Fibroblast of skin of left biceps (primary cell): ENCODE measurements at regions not wholly inside any gene's neighbourhood (a gene's known extent, or its start where the extent isn't known, plus 50 kb on each side); places are given as distances from the start of the nearest gene placed in this dataset.

ENCODE experiments used
- DNase-seq, 2 experiments: peaks; one replicate each; pipeline ENCODE4 v3.0.0-alpha.2; 2013; ENCODE audit warnings: low read depth in 2 of 2

DNA sequence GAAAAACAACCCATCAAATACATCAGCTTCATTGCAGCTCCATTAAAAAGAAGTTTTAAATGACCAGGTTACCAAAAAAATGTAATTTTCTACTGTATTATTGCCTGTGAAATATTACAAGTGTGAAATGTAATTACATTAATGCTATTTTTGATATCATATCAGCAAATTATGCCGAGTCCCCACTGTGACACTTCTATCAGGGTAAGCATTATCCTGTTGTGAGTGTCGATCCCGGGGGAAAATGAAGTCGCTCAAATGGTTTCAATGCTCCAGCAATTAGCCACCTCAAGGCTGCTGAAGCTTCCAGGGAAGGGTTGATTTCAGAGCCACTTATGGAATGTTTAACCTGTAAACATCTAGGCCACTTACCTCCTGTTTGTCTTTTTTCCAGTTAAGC, 70.4 kb downstream of the RCN1 start:
- DNase-seq = no peak

DNA sequence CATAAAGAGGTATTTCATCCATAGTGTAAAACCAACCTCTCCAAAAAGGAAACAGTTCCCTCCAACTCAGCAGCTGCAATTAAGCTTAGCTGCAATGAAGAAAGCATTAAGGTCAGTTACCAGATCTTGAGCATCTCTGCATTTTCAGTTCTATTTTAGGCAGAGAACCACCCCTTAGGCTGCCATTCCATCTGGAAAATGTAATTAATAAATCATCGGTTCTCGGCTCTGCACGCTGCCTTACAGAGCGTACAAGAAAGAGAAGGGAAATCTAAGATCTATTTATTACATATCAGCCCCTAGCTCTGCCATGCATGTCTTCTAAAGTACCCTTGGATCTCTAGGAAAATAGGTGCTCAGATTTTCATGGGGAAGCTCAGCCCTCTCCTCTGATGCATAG, 71.5 kb downstream of the RCN1 start:
- no peak for DNase-seq

DNA sequence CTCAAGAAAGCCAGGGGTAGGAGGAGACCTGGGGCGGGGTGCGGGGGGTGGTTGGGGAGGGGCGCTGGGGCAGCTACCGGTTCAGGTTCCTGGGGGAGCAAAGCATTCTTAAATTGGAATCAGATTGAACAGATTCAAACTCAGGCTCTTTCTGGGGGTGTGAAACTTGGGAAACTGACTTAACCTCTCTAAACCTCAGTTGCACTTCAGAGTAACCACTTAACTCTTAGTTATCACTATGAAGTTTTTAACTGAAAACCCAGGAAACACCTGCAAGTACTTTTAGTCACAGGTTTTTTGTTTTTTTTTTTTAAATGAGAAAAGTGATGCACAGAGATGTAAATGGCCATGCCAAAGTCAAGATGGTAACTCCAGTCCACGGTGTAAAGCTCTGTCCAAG, 72.0 kb downstream of the RCN1 start:
- no peak for DNase-seq

DNA sequence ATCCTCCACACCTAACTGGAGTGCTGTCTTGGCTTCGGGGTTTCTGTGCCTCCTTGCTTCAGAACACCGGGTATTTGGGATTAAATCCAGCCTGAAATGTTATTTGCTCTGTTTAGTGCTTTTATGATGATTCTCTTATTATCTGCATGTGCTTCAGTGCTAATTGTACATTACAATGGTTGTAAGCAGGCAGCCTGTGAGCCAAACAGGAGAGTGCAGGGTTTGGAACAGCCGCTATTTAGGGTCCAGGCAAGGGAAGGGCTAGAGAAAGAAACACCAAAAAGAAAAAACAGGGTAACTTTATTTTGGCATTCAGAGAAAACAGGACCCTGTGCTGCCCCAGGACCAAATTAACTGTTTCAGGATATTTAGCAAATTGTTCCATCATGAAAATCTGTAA, 72.7 kb downstream of the RCN1 start:
- no peak for DNase-seq

DNA sequence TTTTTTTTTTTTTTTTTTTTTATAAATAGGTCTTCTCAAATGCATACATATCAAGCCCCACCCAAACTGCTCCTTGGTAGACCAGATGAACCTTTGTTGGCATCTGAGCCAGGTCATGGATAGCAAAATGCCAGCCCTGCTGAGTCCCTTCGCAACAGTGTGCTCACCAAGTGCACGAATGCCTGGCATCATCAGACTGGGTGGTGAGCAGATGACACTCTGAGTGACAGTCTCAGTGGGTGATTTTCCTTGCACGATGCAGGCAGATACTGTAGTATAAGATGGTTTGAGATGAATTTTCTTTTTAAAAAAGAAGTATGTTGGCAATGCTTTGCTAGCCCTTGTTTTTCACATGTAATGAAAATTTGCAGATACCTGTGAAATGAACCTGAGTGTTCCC, 74.0 kb downstream of the RCN1 start:
- DNase-seq = no peak

DNA sequence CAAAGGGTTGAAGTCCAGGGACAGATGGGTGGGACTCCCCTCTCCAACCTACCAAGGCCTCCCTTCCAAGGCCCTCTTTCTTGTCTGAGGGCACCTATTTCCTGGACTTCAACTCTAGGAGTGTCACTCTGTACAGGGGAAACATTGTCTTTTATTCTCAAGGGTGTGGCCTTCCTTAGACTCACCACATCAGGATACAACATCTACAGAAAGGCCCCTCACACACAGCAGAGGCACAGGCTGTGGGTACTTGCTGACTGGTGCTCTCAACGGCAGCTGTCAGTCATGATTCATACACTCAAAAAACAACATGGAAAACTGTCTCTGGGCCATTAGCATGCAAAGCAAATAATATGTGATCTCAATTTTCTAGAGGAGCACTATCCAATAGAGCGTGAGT, 78.0 kb downstream of the RCN1 start:
- DNase-seq = no peak

DNA sequence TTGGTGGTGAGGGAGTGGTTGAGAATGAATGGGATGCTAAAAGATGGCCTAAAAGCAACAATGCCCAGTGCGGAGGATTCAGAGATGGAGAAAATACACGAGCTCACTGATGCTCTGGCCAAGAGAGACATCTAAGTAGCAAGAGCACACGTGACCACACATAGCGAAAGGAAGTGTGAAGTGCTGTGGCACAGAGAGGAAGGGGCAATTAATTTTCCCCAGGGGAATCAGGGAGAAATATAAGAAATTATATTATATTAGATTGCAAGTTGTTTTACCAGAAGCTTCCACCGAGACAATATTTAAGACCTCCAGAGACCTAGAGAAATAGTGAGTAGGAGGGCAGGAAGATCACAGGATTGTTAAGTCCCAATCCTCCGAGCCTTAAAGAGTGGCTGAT, 80.6 kb downstream of the RCN1 start:
- no peak for DNase-seq

DNA sequence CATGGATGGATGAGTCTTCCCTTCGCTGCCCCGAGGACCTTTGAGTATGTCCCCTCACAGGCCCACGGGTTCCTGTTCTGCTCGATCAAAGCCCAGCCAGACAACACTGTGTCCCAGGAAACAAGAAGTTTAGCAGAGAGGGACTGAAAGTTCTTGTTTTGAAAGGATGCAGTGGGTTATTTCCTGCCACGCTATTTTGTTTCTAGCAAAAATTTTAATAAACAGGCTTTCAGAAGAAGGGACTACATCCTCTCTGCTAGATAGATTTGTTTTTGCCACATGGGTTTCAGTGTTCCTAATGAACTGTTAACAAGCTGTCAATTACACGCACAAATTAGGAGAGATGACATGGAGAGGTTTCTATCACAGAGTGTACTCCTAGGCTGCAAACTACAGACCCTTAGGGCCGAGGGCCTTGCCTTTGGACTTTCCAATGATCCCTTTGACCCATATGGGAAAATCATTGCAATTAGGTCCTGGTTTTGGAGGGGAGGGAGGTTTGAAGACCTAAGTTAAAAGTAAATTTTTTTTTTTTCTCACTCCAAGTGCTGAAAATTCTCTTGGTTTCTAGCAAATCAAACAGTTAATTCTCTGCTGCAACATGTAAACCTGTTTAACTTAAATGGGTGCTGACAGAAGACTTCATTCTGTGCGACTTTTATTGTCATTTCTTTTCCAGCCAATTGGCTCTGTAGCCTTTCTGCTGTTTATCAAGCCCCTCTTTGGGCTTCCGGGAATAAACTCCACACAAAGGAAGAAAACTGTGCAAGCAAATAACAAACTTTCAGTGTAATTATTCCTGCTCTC, 81.4 kb downstream of the RCN1 start:
- DNase-seq = no peak

DNA sequence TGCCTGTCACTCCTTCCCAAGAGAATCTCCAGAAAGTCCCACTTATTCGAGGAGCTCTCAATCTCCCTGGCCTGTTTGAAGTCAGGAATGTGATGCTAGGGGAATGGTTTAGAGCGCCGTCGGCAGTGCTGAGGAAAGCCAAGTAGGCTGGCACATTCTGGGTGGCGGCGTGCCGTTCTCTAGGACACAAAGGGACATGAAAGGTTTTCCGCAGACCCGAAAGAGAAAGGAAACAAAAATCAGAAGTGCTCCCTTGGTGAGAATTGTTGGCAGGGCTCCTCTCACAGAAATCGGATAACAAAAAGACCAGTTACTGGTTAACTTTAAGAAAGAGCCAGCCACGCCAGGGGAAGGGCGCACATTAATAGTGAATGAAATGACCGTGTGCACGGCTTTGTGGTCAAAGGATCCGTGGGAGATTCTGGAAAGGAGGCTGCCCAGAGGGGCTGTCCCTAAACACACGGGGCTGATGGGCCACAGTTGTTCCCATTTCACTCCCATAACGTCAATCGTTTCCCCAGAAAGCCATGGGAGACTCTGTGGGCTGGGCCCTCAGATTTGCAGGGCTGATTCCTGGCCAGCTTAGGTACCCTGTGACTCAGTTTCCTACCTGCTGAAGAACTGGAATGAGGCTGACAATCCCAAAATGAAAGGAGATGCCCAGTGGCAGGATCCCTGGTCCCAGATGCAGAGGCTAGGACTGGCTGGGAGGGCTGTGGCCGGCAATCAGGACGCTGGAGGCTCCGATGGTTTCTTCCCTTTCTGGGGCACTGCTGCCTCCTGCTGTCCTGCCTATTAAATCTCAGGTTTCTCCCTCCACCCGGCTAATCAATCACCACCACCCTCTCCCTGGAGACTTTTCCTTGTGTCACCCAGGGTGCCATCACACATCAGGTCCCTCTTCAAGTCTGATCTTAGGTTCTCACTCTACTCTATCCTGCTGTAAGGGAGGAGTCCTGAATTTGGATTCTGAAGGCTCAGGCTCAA, 82.3 kb downstream of the RCN1 start:
- DNase-seq = peak in 1 of 2 experiments; percentile 18

DNA sequence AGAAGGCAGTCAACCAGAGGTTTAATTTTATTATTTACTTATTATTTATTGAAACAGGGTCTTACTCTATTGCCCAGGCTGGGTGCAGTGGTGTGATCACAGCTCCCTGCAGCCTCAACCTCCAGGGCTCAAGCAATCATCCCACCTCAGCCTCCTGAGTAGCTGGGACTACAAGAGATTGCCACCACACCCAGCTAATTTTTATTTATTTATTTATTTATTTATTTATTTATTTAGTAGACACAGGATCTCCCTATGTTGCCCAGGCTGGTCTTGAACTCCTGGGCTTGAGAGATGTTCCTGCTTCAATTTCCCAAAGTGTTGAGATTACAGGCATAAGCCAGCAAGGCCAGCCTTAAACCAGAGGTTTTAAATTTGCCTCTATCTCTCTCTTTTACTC, 83.1 kb downstream of the RCN1 start:
- no peak for DNase-seq

DNA sequence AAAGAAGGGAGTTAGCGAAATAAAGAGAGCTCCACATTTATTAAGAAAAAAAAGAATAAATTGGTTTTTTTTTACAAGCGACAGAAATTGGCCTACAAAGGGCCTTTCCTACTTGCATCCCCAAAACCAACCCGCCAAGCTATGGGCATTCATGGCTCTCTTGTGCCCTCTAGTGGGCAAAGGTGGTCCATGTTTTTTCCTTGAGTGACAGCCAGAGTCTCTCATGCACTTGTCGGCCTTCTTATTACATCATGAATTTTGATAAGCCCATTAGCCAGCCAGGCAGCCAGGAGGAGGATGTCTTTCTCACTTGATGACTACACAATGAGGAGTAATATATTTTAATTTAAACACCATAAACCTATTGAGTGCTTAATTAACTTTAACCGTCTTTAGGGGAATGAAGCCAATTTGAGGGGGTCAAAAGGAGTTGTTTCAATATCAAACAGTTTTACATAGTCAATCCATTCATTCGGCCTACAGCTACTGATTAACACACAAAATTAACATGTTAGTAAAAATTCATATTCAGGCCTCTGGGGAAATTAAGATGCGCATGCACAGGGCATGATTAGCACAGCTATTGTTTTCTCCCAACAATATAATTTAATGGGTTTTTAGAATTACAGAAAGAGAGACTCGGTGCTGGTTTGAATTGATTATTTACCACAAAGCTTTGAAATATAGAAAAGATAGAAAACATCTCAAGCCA, 85.5 kb downstream of the RCN1 start:
- DNase-seq = peak; percentile 46 to 49

DNA sequence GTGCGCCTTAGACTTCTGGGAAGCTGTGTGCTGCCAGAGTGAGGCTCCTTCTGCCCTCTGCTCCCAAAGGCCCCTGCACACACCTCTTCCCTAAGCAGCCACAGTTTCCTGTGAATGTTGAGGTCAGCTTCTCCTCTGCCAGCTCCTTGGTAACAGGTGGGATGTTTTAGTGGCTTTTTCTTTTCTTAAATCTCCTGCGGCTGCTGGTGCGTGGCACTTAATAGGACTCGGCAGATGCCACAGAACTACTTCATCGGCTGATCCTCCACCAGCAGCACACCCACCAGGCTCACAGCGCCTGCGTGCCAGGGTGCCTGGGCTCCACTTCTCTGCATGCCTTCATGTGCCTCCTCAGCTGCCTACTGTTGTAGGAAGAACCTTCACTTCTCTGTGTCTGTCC, 87.8 kb downstream of the RCN1 start:
- DNase-seq = no peak

DNA sequence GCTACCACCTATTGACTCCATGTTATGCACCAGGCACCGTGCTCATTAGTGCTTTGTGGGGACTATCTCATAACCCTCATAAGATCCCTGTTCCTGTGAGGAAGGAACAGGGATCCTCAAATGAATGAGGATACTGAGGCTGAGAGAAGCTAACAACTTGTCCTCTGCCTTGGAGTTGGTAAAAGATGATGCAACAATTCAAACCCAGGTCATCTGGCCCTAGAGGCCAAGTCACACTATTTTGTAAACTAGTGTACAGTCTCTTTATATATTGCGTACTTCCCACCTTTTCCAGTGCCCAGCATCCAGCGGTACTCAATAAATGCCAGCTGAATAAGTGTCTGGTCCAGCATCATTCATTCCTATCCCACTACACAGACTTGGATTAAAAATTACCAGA, 92.6 kb downstream of the RCN1 start:
- no peak for DNase-seq

DNA sequence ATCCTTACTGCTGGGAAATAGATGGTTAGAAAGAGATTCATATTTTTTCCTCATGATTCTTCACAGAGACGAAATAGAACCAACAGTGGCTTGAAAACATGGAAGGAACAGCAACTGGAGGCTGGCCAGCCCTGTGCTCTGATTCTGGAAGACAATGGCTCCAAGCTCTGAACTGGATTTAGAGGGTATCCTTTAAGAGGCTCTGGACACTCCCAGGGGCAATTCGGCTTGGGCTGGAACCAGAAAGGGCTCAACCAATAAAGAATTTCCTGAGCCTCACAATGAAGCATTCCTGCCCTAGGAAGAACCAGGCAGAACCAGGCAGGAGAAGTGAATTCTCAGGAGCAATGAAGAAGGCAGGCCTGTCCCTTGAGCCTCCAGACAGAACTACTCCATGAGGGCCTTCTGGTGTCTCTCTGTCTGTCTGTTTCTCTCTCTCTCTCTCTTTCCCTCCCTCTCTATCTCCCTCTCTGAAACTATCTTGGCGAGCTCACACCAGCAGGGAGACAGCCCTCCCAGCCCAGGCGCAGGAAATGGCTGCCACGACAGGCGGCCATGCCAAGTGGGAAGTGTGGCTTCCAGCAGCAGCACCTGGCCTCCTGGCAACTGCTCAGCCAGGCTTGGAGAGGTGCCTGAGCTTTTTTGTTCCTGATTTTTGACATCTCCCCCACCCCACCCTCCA, 93.3 kb downstream of the RCN1 start:
- DNase-seq = no peak

DNA sequence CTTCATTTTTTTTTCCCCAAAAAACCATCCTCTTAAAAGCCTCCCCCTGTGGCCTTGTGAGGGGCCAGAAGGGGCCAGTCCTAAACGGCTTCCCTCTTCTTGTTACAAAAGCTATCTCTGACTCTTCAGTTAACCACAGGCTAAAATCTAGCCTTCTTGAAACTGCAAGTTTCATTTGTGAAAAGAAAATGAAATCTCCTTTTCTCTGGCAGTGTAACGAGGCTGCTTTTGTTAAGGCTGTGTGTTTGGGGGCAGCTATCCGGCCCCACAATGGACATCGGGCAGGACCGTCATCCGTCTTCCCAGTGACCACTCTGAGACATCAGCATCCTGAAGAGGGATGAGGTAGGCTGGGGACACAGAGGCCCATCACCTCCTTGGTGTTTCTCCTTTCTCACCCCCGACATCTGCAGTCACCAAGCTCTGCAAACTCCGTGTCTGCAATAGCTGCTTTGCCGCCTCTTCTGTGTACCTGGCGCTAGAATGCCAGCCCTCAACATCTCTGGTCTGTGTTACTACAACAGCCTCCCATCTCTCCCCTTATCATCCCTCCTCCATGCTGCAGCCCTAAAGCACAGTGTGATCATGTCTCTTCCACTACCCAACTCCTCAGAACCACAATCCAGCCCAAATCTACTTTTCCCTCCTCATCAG, 94.0 kb downstream of the RCN1 start:
- no peak for DNase-seq

DNA sequence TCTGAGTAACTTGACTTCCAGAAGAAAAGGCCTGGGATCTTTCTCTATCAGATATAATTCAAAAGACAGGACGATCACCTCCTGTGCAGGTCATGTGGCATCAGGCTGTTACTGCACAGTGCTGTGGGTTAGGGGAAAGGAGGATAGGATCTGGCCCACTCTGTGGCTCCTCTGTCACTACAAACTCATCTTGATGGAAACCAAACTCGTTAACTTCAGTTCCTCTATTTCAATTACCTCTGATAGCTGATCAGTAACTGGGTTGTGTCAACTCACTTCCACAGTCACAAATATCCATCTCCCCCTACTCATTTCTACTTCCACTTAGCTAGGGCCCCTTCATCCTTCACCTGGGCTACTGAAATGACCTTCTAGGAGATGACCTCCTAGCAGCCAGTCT, 95.2 kb downstream of the RCN1 start:
- DNase-seq = no peak

DNA sequence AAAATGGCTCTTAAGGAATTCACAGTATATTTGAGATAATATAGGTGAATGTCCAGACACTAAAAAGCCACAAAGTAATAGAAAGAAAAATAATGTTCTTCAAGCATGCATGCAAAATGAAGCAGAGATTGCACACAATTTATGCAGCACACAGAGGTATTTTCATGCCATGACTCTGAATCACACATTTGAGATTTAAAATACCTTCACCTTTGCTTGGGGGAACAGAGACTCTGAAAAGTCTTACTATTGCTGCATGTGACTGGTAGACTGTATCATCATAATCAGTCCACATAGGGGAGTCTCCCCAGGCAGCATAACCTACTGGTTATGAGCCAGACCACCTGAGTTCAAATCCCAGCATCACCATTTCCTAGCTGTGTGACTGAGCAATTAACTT, 96.2 kb downstream of the RCN1 start:
- no peak for DNase-seq

DNA sequence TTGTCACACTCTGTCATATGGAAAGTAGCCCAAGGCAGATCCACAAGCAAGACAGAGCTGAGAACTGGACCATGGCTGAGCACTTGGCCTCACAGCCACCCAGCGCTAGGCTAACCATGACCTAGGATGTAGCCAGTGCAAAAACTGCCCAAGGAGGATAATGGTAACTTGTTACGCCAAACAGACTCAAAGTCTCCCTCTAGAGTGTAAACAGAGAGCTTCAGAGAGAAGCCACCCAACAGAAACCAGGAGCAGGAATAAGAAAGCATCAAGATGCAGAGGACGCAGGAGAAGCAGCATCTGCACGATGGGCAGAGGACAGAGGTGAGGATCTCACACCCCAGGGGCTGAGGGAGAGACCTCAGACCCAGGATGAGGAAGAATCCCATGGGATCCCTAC, 97.9 kb downstream of the RCN1 start:
- no peak for DNase-seq

DNA sequence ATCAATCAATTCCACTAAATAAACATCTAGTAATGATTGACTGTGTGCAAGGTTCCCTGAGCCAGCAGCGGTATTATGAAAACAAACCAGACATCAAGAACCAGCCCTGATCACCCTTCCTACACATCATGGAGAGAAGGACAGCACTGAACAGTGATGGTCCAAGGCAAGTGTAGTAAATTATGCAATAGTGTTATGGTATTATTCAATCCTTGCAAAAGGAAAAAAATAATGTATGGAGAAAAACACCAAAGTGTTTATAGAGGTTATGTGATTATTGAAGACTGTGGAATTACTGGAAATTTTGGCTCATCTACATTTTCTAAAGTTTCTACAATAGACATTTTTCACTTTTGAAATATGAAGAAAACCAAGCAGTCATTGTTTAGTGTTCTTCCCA, 105.3 kb downstream of the RCN1 start:
- no peak for DNase-seq

DNA sequence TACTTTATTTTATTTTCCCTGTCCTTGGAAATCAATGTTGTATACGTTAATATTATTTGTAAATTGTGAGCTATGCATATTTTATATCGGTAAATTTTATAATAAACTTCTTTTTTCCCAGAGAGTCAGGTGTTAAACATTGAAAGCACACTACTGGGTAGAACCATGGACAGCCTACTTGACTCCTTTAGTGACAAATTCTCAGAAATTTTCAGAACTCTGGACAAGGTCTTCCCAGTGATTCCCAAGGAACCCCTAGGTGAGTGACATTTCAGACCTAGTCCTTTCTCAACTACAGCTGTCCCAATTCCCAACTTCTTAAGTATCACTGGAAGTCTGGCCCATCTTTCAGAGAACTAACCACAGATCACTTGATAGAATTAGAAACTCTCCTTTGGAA, 107.2 kb downstream of the RCN1 start:
- no peak for DNase-seq

DNA sequence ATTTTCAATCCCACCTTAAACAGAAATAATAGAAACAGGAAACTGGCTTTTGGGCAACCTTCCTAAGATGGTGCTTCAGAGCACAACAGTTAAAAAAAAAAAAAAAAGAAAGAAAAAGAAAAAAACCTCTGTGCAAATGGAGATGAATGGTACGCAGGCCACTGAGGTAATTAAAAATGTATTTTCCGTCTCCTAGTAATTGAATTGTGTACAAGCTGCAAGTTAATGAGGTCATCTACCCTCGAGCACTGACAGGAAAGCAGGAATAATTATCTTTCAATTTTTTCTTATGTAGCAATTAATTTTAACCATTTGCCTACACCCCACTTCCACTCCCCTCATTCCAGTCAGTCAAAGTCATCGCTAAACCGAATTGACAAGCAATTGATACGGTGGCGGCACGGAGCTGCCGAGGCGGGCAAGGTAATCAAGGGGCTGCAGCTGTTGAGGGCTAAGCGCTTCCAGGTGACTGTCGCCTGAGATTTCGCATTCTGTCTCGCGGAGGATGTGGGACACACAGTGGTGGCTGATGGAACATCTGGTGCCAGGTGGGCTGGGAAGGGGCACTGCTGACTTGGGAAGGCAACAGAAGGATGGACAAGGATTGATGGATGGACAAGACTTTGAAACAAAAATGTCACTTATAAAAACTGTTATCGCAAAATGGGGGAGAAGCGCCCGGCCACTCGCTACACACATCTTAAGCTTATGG, 109.4 kb downstream of the RCN1 start:
- no peak for DNase-seq
